LNCAP (cell line): ENCODE measurements at regions not wholly inside any gene's neighbourhood (a gene's known extent, or its start where the extent isn't known, plus 50 kb on each side); places are given as distances from the start of the nearest gene placed in this dataset.

Experiments
- CTCF ChIP-seq: fragments of 450-650 bp; IDR thresholded peaks from 2 replicates; pipeline ENCODE4 v1.5.1; 2017; ENCODE audit warnings: mild to moderate bottlenecking

DNA sequence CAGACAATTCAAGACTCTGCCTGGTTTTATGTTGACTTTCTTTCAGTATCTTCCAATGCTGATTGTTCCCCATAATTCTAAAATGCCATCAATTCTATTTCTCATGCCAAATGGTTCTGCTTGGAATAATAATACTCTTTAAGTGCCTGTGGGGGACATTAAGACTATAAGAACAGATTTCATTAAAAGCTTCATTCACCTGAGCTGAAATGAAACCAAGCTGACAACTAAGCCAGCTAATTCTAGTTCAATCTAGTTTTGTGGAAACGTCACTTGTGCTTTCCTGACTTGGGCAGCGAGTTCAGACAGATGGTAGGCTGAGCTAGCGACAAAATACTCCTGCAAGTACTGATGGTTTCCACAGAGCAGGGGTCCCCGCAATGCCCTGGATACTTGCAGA is 491.1 kb upstream of the RAB6C start:
- TF ChIP-seq CTCF, result no peak

DNA sequence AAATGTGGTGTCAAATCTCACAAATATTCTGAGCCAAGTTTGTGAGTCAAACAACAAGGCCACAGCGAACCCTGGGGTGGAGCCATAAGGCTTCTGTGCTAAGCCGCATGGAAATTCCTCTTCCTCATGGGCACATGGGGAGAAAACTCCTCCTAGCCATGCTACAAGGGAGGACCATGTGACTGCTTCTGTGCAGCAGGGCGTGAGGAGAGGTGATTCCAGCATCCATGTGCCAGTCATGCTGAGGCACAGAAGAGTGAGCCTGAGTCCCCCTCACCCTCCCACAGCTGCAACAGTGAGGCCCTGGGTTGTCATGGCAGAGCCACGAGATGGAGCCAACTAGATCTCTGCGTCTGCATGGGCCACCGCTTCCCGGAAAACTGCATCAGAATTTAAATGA is 488.8 kb upstream of the RAB6C start:
- no peak for TF ChIP-seq CTCF

DNA sequence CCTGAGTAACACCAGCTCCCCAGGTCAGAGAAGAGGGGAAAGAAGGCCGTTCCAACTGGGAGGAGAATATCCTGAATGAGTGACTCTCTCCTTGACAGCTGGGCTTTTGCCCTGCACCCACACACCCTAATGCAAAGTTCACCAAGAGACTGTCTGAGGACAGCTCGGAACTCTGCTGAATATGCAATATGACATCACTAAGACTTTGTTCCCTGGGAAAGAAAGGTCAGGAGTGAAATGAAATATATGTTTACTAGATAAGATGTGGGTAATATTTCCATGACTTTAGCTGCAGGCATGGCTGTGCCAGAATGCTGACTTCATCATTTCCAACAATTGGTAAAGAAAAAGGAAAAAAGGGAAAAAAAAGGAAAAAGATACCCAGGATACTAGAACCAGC is 488.2 kb upstream of the RAB6C start:
- TF ChIP-seq CTCF, result no peak

DNA sequence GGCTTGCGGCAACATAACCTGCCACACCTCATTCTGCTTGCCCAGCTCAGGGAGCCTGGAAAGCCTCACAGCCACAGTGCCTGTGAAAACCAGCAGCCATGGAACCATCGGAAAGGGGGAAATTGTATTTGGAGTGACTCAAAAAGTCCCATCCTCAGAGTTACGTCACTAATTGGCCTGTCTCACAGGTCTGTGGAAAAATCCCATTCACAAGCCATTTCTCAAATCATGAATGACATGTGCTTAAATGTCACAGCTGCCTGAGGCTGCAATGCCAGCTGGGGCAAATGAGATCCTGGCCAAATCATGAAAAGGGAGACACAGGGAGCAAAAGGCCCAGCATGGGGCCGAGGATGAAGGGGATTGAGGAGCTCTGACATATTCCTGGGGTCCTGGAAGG is 486.9 kb upstream of the RAB6C start:
- no peak for TF ChIP-seq CTCF

- no peak for TF ChIP-seq CTCF
Observed at GRCh38 chr2:129499747-129500146, 479.7 kb upstream of the RAB6C start.

DNA sequence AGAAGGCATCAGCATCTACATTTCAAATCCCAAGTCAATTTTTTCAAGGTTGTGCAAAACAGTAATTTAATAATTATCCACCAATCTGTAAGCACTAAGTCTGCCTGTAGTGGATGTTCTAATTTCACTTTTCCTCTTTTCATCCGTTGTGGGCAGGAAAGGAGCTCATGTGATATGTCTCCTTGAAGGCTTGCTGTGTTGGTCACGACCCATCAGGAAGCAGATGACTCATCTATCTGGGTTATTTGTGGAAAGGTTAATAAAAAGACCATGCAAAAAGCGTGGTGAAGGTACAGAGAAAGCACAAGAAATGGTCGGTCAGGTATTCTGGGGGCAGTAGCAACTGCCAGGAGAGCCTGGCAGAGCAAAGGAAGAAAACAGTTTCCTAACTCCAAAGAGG is 476.7 kb upstream of the RAB6C start:
- TF ChIP-seq CTCF, result no peak

- TF ChIP-seq CTCF, result no peak
Observed at GRCh38 chr2:129504646-129505045, 474.8 kb upstream of the RAB6C start.

DNA sequence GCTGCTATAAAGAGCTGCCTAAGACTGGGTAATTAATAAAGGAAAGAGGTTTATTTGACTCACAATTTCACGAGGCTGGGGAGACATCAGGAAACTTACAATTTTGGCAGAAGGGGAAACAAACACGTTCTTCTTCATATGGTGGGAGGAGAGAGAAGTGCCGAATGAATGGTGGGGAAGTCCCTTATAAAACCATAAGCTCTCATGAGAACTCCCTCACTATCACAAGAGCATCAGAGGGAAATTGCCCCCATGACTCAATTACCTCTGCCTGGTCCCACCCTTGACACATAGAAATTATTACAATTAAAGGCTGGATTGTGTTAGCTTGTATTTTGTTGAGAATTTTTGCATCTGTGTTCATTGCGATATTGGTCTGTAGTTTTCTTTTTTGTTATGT is 460.5 kb upstream of the RAB6C start:
- TF ChIP-seq CTCF, result no peak
